Activated T-cell treated with anti-CD3 and anti-CD28 coated beads for 4 hours (primary cell): ENCODE measurements at regions not wholly inside any gene's neighbourhood (a gene's known extent, or its start where the extent isn't known, plus 50 kb on each side); places are given as distances from the start of the nearest gene placed in this dataset.

Experiments
- DNase-seq: peaks from one replicate; pipeline ENCODE4 v3.0.0-alpha.2; 2020

- DNase-seq = no peak
These were observed 168.5 kb downstream of the NOC3L start for GRCh38 chr10:94194256-94194655.

DNA sequence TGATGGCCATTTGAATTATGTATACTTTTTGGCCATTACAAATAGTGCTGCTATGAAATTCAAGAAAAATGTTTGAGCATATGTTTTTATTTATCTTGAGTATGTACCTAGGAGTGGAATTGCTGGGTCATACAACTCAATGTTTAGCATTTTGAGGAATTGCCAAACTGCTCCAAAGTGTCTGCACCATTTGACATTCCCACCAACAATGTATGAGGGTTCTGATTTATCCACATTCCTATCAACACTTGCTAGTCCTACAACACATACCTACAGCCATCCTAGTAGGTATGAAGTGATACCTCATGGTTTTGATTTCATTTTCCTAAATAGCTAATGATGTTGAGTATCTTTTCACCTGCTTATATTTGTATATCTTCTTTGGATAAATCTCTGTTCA is 165.5 kb downstream of the NOC3L start:
- DNase-seq = no peak

- no peak for DNase-seq
These were observed 164.4 kb downstream of the NOC3L start for GRCh38 chr10:94198324-94198723.

DNA sequence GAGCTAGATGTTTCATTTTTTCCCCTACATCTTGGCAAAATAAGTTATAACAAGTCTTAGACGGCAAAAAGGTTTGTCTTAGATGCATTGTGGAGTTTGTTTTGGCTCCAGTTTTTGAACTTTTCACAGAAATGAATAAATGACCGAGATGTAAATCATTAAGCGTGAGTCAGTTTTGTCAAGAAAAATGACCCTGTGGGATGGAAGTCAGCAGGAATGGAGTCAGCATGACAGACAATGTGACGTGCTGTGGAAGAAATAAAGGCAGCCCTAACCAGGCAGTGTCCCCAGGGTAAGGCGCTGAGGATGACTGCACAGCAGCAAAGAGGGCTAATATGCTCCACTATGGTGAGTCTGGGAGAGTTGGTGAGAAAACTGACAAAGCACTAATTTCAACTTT is 163.2 kb downstream of the NOC3L start:
- no peak for DNase-seq

DNA sequence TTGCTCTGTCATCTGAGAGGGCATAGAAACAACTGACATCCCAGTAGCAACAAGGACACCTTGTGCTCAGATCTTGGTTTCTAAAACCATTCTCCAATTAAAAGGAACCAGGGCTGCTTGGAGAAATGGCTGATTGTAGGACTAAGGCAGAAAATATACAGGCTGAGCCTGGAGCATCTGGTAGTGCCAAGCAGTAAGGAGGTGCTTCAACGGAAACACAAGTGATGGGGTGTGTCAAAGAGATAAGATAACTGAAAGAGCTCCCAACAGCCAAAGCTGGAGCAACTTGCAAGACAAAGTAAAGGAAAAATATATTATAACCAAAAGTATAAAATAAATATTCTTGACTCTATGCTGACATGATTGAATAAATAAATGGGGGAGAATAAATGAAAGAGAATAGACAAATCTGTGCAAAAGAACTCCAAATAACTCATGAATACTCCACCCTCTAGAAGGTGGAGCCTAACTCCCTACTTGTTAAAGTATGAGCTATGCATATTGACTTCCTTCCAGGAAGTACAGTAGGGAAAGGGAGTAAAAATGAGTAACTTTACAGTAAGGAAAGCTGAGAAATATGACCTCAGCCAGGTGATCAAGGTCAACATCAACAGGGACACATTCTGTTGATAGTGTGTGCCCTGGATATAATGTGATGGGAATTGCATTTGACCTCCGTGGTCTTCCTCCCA is 162.4 kb downstream of the NOC3L start:
- no peak for DNase-seq

DNA sequence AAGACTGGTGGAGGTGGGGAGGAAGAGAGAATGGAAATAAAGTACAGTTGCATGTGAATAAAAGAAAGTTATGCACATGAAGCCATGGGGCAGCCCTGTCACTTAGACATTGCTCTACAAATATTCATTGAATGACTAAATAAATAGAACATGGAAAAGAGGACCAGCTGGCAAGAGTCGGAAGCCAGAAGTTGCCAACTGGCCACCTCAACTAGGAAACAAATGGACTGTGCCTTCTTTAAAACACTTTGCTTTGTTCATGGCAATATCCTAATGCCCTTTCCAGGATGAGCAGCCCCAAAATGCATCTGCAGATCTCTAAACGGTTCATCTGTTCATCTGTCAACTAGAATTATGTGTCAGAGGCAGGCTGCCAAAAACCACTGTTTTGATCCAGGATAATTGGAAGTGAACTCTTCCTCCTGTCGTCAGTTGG is 157.3 kb downstream of the NOC3L start:
- DNase-seq = no peak

DNA sequence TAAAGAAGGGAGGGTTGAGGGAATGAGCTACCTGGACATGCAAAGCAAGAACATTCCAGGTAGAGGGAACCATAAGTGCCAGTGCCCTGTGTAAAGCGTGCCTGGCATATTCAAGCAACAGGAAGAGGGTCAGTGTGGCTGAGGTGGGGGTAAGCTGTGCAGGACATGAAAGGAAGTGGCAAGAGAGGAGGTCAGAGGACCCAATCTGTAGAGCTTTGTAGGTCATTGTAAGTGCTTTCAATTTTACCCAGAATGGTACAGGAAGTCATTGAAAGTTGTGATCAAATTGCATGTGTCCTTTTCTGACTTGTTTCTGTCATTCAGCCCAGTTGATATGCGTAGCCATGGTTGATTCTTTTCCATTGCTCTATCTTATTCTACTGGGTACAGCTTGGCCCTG is 156.6 kb downstream of the NOC3L start:
- DNase-seq = no peak

- DNase-seq = no peak
These were observed 154.4 kb downstream of the NOC3L start for GRCh38 chr10:94208315-94208714.

GRCh38 chr10:94210440-94211168 is 152.1 kb downstream of the NOC3L start:
- no peak for DNase-seq

DNA sequence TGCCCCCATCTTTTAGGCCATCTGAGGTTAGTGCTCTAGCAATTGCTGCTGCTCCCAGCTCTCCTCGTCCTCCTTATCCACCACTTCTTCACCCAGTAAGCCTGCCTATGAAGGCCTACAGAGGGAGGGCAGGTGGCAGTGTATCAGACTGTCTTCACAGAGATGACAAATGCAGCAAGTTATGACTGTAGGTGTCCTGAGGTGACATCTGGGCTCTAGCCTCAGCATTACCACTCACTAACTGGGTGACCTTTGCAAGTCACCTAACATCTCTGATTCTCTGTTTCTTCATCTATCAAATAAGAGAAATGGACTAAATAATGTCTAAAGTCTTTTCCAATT is 151.6 kb downstream of the NOC3L start:
- DNase-seq = no peak

- no peak for DNase-seq
These were observed 149.7 kb downstream of the NOC3L start for GRCh38 chr10:94213001-94213530.

DNA sequence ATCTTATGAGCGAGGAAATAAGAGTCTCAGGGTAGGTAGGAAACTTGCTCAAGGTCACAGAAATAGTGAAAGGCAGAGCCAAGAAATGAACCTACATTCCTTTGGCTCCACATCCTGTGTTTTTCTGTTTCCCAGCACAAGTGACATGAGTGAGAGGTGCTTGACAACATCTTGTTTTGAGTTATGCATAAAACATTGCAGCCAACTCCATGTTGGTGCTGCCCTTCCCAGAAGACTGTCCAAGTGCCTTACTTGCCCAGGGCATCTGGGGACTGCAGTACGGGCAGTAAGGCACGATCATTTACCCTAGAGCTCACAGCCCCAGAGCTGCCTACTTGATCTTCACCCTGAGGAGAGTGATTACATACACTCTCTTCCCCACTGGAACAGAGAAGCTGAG is 148.8 kb downstream of the NOC3L start:
- DNase-seq = no peak

GRCh38 chr10:94214481-94214893 is 148.3 kb downstream of the NOC3L start:
- no peak for DNase-seq

GRCh38 chr10:94216201-94216600 is 146.5 kb downstream of the NOC3L start:
- DNase-seq = no peak

DNA sequence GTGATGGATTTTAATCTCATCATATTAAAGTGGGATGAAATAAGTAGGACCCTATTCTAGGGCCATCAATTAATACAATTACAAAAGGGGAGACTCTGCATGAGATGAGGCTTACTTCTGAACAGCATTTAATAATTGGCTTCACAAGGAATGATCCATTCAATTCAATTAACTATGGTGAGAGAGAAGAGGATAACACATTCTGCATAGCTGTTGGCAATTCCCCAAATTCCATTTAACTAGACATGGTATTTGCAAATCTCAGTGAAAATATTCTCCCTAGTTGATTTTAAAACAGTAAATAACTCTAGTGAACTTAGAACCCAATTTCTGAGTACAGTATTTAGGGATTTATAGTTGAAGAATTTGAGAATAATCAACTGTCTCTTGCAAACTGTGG is 145.3 kb downstream of the NOC3L start:
- no peak for DNase-seq

GRCh38 chr10:94218493-94219183 is 144.1 kb downstream of the NOC3L start:
- DNase-seq = no peak

DNA sequence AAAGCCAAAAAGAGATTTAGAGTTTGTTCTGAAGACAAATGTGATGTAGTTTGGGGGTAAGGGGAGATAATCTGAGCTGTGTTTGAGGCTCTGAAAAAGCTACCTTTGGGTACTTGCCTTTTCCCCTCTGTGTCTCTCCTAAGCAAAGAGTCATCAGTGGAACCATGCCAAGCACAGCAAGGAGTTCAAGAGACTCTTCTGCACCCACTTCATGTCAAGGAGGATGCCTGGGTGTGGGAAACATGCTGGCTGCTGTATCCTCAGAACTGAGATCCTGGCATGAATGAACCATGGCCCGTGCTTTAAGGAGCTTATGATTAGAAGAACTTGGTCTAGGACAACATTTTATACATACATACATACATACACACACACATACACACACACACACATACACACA is 142.9 kb downstream of the NOC3L start:
- no peak for DNase-seq

- no peak for DNase-seq
These were observed 142.0 kb downstream of the NOC3L start for GRCh38 chr10:94220717-94221116.

DNA sequence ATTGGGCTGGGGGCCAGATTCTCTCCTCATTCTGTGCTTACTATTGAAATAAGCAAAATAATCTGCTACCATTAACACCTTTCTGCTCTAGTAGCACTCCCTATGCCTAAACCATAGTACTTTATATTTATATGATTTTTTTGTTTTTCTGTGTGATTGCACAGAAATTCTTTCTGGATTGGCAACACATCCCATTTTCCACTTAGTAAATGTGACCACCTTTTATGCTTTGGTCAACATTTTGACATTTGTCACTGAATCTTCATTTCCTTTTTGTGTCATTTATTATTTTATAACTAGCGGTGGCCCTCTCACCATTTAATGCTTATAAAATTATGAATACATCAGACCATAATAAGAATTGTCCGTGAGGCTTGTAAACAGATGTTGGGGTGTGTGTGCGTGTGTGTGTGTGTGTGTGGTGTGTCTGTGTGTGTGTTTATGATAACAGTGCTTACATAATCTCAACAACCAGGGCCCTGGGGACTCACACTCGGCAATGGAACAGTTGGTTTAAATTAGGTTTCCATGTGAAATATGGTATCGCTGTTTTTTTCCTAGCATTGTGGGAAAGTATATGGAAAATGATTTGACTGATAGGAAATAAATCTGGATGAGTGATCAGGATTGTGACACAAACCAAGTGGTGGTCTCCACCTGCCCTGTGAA is 138.9 kb downstream of the NOC3L start:
- DNase-seq = no peak

DNA sequence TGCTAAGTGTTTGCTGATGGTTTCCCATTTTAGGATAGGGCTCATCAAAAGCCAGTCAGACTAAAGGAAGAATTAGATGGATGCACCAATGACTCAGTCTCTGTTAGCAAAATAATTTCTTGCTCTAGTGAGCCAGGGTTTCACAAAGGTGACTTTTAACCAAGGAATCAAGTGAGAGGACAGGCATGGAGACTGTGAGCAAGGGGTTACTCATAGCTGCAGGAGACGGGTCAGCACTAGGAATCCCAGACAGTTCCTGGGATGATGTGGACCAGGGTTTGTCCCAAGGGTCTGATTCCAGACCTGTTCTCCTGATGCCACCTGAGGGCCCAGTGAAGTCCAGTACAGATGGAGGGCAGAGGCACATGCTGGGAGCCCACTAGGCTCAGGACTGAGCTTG is 138.1 kb downstream of the NOC3L start:
- DNase-seq = no peak

GRCh38 chr10:94225589-94225988 is 137.2 kb downstream of the NOC3L start:
- DNase-seq = no peak

DNA sequence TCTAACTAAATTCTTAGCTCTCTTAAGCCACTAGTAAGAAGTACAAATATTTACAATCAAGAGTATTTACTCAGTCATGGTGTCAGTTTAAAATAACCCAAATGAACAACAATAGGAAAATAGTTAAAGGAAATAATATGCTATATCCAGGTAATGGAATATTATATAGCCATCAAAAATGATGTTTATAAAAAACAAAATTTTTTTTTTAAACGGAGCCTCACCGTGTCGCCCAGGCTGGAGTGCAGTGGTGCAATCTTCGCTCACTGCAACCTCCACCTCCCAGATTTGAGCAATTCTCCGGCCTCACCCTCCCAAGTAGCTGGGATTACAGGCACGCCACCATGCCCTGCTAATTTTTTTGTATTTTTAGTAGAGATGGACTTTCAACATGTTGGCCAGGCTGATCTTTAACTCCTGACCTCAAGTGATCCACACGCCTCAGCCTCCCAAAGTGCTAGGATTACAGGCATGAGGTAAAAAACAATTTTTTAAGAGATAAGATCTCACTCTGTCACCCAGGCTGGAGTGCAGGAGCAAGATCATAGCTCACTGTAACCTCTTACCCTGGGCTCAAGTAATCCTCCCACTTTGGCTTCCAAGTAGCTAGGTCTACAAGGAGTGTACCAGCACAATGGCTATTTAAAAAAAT is 132.5 kb downstream of the NOC3L start:
- no peak for DNase-seq
